Activated naive CD8-positive, alpha-beta T cell treated with anti-CD3 and anti-CD28 coated beads, Interleukin-2, amount 50 U/mL, for 24 hours (primary cell): ENCODE measurements at regions not wholly inside any gene's neighbourhood (a gene's known extent, or its start where the extent isn't known, plus 50 kb on each side); places are given as distances from the start of the nearest gene placed in this dataset.

Experiments
- ATAC-seq: fragments of 150-1000 bp; cut with Tn5 transposase; one replicate; pipeline ENCODE4 v1.10.0; 2021
- DNase-seq: peaks from one replicate; pipeline ENCODE4 v3.0.0; 2021
- H3K27ac Mint-ChIP-seq: one replicate; pipeline ENCODE4 v1.8.0; 2021; ENCODE audit warnings: mild to moderate bottlenecking, mixed read lengths
- H3K27me3 Mint-ChIP-seq: one replicate; pipeline ENCODE4 v1.8.0; 2021; ENCODE audit warnings: mixed read lengths
- H3K36me3 Mint-ChIP-seq: one replicate; pipeline ENCODE4 v1.8.0; 2021; ENCODE audit warnings: low read depth, mixed read lengths
- H3K4me1 Mint-ChIP-seq: one replicate; pipeline ENCODE4 v1.8.0; 2021; ENCODE audit warnings: mixed read lengths
- H3K4me3 Mint-ChIP-seq: one replicate; pipeline ENCODE4 v1.8.0; 2021; ENCODE audit warnings: mild to moderate bottlenecking, moderate library complexity, mixed read lengths
- H3K9me3 Mint-ChIP-seq: one replicate; pipeline ENCODE4 v1.8.0; 2021; ENCODE audit warnings: mixed read lengths

DNA sequence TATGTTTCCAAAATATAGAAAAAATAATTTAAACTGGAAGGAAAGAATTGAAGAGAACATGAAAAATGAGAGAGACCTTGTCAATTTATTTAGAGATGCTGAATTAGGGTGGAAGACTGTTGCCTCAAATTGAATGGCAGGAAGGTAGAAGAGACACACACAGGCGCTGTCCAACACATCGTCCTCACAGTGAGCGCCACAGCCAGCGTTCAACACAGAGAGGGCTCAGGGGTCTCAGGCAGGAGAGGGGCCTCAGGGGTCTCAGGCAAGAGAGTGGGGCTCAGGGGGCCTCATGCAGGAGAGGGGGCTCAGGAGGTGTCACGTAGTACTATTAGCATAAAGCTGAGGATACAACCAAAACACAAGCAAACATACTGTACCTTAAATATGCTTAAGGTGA is 65.7 kb downstream of the TMEM18 start:
- Mint-ChIP-seq H3K27ac (no peak overlapping the region), H3K27me3 (peaks cover 6% of the 10 kb centered on the region), H3K36me3 (no peaks in the 10 kb centered on the region), H3K4me1 (no peaks in the 10 kb centered on the region), H3K9me3 (no peaks in the 10 kb centered on the region), H3K4me3 (no peak overlapping the region)
- no peak for DNase-seq
- no peak for ATAC-seq

DNA sequence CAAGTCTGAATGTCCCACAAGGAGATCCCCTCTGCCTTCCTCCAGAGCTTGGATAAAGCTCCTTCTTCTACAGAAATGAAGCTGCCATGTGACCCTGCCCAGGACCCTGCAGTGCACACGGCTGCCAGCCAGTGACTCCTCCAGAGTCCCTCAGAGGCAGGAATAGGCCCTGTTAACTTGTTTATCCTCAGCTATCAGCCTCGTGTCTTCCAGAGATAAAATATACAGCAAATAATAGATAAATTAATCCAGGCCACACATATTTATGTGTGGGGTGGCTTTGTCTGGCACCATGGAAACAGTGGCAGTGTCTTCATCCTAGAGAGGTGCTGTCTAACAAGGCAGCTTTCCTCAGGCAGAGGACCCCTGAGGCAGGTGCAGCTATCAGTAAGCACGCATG is 66.7 kb downstream of the TMEM18 start:
- Mint-ChIP-seq H3K27ac (no peak overlapping the region), H3K4me3 (no peak overlapping the region), H3K36me3 (no peaks in the 10 kb centered on the region), H3K27me3 (peaks cover 2% of the 10 kb centered on the region), H3K4me1 (no peaks in the 10 kb centered on the region), H3K9me3 (no peaks in the 10 kb centered on the region)
- no peak for ATAC-seq
- no peak for DNase-seq

DNA sequence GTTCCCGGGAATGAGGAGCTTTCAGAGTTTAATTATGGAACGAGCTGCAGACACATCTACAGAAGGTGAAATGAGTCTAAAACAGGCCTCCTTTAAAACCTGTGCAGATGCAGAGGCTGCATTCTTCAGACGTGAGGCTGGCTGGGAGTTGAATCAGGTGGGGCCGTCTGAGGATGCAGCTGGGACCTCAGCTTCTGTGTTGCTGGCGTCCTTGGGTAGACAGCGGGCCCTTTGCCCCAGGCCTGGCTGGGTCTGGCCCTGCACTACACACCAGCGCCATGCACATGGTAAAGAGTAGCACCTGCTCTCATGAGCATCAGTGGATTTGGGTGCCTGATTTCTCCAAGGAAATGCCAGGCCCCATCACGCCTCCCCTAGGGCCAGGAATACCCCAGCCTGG is 67.3 kb downstream of the TMEM18 start:
- no peaks in the 10 kb centered on the region for H3K4me1 Mint-ChIP-seq
- H3K27me3 Mint-ChIP-seq = no peaks in the 10 kb centered on the region
- ATAC-seq = no peak
- no peak overlapping the region for H3K4me3 Mint-ChIP-seq
- H3K36me3 Mint-ChIP-seq = no peaks in the 10 kb centered on the region
- no peak overlapping the region for H3K27ac Mint-ChIP-seq
- no peaks in the 10 kb centered on the region for H3K9me3 Mint-ChIP-seq
- no peak for DNase-seq

DNA sequence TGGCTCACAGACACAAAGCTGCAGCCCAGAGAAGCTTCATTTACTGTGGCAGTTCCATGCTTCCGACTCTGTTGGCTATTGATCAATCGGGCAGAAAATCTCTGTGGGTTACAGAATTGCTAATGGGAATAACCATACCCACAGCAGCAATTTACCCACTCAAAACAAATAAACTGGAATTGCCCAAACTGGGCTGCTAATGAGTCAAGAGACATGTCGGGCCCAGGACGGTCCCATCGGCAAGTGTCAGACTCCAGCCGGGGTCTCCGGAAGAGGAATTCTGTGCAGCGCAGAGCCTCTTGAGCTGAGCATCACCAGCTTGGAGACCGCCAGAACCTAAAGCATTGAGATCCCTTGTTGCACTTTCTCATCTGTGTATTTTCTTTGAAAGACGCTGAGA is 67.8 kb downstream of the TMEM18 start:
- Mint-ChIP-seq H3K4me3 (no peak overlapping the region), H3K9me3 (no peaks in the 10 kb centered on the region)

DNA sequence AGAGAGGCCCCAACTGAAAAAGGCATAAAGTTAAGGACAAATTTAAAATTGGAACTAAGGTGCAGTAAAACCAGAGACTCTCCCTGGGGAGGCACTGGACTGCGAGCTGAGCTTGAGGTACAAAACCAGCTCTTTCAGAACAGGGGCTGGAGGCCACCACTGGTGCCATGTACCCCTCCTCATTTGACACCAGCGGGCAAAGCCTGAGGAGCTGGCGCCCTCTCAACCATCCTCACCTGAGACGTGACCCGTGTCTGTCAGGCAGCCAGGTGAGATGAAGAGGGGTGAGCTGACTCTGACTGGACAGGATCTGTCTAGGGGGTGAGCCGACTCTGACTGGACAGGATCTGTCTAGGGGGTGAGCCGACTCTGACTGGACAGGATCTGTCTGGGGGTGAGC is 68.5 kb downstream of the TMEM18 start:
- no peak for DNase-seq
- no peaks in the 10 kb centered on the region for H3K4me1 Mint-ChIP-seq

More for the DNA sequence above, 67.8 kb downstream of the TMEM18 start:
- no peak for DNase-seq
- no peaks in the 10 kb centered on the region for H3K4me1 Mint-ChIP-seq
- H3K27ac Mint-ChIP-seq = no peak overlapping the region
- H3K36me3 Mint-ChIP-seq = no peaks in the 10 kb centered on the region
- ATAC-seq = no peak
- H3K27me3 Mint-ChIP-seq = no peaks in the 10 kb centered on the region

DNA sequence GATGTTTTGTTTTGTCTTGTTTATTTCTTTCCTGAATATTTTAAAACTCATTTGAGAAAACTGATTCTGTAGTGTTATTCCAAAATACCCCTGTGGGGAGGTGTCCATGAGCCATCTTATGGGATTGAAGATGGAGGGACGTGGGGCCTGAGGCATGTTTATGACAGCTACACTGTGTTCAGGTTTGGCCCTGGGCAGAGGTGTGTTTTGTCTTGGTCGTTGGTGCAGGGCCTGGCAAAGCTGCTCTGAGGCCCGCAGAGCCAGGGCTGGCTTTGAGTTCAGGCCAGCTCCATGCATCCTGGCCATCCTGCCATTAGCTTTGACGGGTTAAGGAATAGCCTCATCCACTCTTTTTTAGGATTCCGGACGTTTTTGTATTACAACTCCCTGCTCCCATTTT is 68.9 kb downstream of the TMEM18 start:
- Mint-ChIP-seq H3K27me3 (no peaks in the 10 kb centered on the region), H3K36me3 (no peaks in the 10 kb centered on the region)
- no peak for ATAC-seq

More for the DNA sequence above, 68.5 kb downstream of the TMEM18 start:
- Mint-ChIP-seq H3K27me3 (no peaks in the 10 kb centered on the region), H3K36me3 (no peaks in the 10 kb centered on the region), H3K27ac (no peak overlapping the region), H3K9me3 (no peaks in the 10 kb centered on the region), H3K4me3 (no peak overlapping the region)
- ATAC-seq = no peak

DNA sequence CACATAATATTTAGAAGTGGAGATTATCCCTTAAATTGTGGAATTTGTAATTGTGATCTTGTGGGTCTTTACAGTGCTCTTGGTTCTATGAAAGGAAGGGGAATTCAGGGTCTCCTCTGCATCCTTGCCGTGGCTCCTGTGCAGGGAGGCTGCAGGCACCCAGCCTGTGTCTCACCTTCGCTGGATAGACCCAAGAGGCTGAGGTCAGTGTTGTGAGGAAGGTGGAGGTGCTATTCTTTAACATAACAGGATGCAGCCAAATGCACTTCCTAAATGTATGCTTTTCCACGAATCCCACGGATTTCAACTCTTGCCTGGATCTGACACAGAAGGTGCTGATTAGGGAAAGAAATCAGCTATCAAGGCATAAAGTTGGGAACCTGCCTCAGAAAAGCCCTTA is 69.5 kb downstream of the TMEM18 start:
- Mint-ChIP-seq H3K9me3 (no peaks in the 10 kb centered on the region), H3K4me3 (no peak overlapping the region), H3K4me1 (peaks cover 2% of the 10 kb centered on the region), H3K27me3 (no peaks in the 10 kb centered on the region), H3K36me3 (no peaks in the 10 kb centered on the region), H3K27ac (no peak overlapping the region)
- no peak for ATAC-seq
- no peak for DNase-seq

More for the DNA sequence above, 68.9 kb downstream of the TMEM18 start:
- Mint-ChIP-seq H3K27ac (no peak overlapping the region), H3K9me3 (no peaks in the 10 kb centered on the region), H3K4me3 (no peak overlapping the region), H3K4me1 (no peaks in the 10 kb centered on the region)
- DNase-seq = no peak

DNA sequence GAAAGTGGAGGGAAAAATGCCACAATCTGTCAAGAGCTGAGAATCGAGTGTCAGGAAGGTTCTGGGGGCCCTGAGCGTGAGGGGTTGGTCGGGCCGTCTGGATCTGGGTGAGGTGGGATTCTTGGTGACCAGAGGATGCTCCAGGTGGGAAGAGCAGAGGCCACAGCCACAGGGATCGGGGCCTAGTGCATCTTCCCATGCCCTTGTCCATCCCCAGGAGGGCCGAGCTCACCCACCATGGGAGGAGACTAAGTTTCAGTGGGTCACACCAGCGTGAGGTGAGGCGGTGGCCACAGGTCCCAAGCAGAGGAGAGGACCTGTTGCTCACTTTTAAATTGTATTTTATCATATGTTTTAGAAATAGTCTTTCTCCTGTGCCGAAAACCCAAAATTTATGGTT is 70.0 kb downstream of the TMEM18 start:
- H3K27ac Mint-ChIP-seq = no peak overlapping the region
- H3K27me3 Mint-ChIP-seq = no peaks in the 10 kb centered on the region
- H3K9me3 Mint-ChIP-seq = no peaks in the 10 kb centered on the region
- H3K36me3 Mint-ChIP-seq = no peaks in the 10 kb centered on the region
- DNase-seq (no peak), ATAC-seq (no peak)
- peaks cover 2% of the 10 kb centered on the region for H3K4me1 Mint-ChIP-seq
- H3K4me3 Mint-ChIP-seq = no peak overlapping the region

DNA sequence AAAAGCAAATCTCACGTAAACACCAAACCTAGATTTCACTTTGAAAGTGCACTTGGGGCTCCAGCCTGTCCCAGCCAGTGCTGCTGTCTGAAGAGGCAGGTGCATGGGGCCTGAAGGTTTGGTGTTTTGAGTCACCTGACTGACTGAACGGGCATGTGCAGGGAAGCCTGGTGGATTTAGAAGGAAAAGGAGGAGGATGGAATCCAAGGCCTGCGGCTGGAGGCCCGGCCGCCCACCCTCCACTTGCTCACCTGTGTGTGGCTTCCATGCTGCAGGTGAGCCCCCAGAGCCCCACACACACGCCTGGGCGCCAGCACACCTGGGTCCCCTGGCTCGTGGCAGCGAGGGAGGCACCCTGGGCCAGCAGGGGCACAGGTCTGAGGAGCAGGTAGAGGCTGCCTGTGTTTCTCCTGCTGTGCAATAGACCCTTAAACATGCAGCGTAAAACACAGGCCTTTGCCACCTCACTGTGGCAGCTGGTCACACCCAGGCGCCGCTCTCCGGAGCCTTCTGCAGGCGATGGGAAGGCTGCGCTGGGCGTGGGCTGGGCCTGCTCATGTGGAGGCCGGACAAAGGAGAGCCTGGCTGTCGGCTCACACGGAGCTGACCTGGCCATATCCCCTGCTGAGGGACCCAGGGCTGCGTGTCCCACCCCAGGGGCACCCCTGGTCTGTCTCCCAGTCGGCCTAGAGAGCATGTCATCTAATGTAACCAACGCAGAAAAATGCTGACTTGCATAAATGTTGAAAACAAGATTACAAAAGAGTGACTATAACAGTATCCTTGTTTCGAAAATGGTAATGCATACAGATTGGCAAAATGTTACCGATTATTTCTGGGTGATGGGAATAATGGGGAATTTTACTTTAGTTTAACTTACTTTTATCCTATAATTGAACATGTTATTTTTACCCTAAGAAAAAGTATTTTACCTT is 71.3 kb downstream of the TMEM18 start:
- ATAC-seq (no peak), DNase-seq (no peak)
- no peaks in the 10 kb centered on the region for H3K36me3 Mint-ChIP-seq
- H3K4me1 Mint-ChIP-seq = peaks cover 2% of the 10 kb centered on the region
- H3K9me3 Mint-ChIP-seq = no peaks in the 10 kb centered on the region
- no peak overlapping the region for H3K27ac Mint-ChIP-seq
- no peaks in the 10 kb centered on the region for H3K27me3 Mint-ChIP-seq
- no peak overlapping the region for H3K4me3 Mint-ChIP-seq

DNA sequence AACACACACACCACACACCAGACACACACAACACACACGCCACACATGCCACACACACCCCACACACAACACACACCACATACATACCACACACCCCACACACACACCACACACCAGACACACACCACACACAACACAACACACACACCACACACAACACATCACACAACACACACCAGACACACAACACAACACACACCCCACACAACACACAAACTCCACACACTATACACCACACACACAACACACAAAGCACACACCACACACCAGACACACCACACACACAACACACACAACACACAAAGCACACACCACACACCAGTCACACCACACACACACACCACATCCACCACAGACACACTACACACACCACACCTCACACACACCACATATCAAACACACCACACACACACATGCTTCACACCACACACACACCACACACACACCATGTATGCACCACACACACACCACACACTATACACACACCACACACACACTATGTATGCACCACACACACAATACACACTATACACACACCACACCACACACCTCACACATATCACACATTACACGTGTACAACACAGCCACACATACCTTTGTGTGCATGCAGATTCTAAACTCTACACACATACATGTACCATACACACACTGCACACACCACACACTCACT is 72.2 kb downstream of the TMEM18 start:
- Mint-ChIP-seq H3K9me3 (no peaks in the 10 kb centered on the region), H3K36me3 (no peaks in the 10 kb centered on the region), H3K4me1 (peaks cover 2% of the 10 kb centered on the region), H3K4me3 (no peak overlapping the region), H3K27ac (no peak overlapping the region), H3K27me3 (no peaks in the 10 kb centered on the region)
- DNase-seq (no peak), ATAC-seq (no peak)

DNA sequence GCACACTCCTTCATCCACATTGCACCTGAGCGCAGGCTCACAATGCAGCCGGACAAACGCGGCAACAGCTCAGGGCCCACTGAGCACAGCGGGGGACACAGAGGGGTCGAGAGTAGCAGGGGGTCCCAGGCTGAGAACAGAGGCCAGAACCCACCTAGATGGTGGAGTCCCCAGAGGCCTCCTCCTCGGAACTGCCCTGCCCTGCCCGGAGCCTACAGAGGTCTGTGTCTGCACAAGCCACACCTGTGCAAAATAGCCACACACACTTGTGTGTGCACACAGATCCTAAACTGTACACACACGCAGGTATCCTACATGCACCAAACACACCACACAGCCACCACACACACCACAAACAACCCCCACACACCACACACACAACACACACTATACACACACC is 72.8 kb downstream of the TMEM18 start:
- no peaks in the 10 kb centered on the region for H3K9me3 Mint-ChIP-seq
- no peak overlapping the region for H3K4me3 Mint-ChIP-seq
- H3K36me3 Mint-ChIP-seq = no peaks in the 10 kb centered on the region
- H3K4me1 Mint-ChIP-seq = peaks cover 2% of the 10 kb centered on the region
- DNase-seq = no peak
- no peaks in the 10 kb centered on the region for H3K27me3 Mint-ChIP-seq
- no peak for ATAC-seq
- no peak overlapping the region for H3K27ac Mint-ChIP-seq

DNA sequence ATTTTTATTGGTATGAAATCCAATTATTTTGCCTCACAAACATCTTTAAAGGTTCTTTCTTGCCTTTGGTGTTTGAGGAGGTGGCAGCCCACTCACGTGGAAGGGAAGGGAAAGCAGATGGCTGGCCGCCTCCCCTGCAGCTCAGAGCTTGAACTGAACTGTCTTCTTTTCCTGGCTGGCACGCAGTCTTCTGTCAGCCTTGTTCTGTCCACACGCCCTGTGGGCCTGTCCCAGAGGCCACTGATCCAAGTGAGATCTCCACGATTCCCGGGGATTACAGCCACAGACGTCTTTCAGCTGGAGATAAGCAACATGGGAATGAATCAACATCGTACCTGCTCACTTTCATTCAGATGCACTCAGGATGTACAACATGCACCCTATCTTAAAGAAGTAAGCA is 73.3 kb downstream of the TMEM18 start:
- H3K27me3 Mint-ChIP-seq = no peaks in the 10 kb centered on the region
- no peaks in the 10 kb centered on the region for H3K9me3 Mint-ChIP-seq
- H3K27ac Mint-ChIP-seq = no peak overlapping the region
- ATAC-seq (no peak), DNase-seq (no peak)
- no peaks in the 10 kb centered on the region for H3K36me3 Mint-ChIP-seq
- no peak overlapping the region for H3K4me3 Mint-ChIP-seq
- H3K4me1 Mint-ChIP-seq = peaks cover 2% of the 10 kb centered on the region

DNA sequence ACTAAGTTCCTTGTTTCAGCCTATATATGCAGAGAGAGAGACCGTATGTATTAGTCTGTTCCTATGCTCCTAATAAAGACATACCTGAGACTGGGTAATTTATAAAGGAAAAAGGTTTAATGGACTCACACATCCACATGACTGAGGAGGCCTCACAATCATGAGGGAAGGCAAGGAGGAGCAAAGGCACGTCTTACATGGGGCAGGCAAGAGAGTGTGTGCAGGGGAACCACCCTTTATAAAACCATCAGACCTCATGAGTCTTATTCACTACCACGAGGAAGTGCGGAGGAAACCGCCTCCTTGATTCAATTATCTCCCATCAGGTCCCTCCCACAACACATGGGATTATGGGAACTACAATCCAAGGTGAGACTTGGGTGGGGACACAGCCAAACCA is 73.8 kb downstream of the TMEM18 start:
- no peaks in the 10 kb centered on the region for H3K27me3 Mint-ChIP-seq
- ATAC-seq (no peak), DNase-seq (no peak)
- no peak overlapping the region for H3K27ac Mint-ChIP-seq
- no peak overlapping the region for H3K4me3 Mint-ChIP-seq
- peaks cover 2% of the 10 kb centered on the region for H3K4me1 Mint-ChIP-seq
- H3K9me3 Mint-ChIP-seq = no peaks in the 10 kb centered on the region
- H3K36me3 Mint-ChIP-seq = no peaks in the 10 kb centered on the region

DNA sequence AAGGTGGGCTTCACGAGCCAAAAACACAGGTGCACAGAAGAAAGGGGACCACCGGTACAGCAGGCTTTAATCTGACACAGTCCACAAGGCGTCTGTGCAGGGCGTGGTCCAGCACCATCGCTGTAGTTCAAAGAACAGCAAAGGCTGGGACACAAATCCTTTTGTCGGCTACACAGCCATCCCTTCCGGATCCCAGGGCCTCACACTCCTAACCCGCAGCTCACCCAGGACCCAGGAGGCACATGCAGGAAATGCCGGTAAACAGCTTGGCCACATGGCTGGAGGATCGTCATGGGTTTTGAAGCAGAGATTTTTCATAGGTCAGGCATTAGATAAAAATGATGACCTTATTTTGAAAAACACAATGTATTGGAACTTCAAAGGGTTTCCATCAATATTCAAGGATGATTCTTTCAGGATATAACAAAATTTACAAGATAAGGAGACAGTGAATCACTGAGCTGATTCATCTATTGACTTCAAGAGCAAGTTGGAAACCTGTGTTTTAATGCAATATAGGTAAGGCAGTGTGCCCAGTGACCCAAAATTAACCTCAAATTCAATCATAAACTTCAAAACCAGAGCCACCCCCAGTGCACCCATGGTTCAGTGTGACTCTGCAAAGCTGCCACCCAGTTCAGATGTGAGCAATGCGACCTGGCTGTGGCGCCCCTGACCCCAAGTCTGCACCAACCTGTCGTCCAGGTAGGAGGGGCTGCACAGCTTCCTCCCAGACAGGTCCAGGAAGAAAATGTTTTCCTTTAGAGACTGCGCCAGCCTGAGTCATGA is 74.4 kb downstream of the TMEM18 start:
- Mint-ChIP-seq H3K4me3 (no peak overlapping the region), H3K9me3 (no peaks in the 10 kb centered on the region)

More for the DNA sequence above, 74.4 kb downstream of the TMEM18 start:
- no peak overlapping the region for H3K27ac Mint-ChIP-seq
- peaks cover 2% of the 10 kb centered on the region for H3K27me3 Mint-ChIP-seq
- peaks cover 2% of the 10 kb centered on the region for H3K4me1 Mint-ChIP-seq
- ATAC-seq (peak; percentile 3), DNase-seq (no peak)
- H3K36me3 Mint-ChIP-seq = no peaks in the 10 kb centered on the region
